GM19372 (cell line): ENCODE measurements at regions not wholly inside any gene's neighbourhood (a gene's known extent, or its start where the extent isn't known, plus 50 kb on each side); places are given as distances from the start of the nearest gene placed in this dataset.
"Not testable (repeated sequence)": the region's sequence is repeated elsewhere in the genome, so short reads cannot be mapped to it uniquely, and the experiment has no call there.

Experiments used
- ATAC-seq: cut with Tn5 transposase; IDR thresholded peaks from one replicate; pipeline ENCODE4 v1.9.1; 2021; ENCODE audit warnings: mild to moderate bottlenecking, low read depth, moderate library complexity; ENCODE audit not compliant: unreplicated experiment

GRCh38 chr18:10239991-10240634 lies 214.3 kb upstream of the APCDD1 start:
- no peak for ATAC-seq

- no peak for ATAC-seq
These were observed 213.5 kb upstream of the APCDD1 start for GRCh38 chr18:10240973-10241372.

GRCh38 chr18:10241579-10241978 lies 212.9 kb upstream of the APCDD1 start:
- ATAC-seq = no peak

- ATAC-seq = no peak
These were observed 211.3 kb upstream of the APCDD1 start for GRCh38 chr18:10242936-10243680.

- ATAC-seq = no peak
These were observed 210.1 kb upstream of the APCDD1 start for GRCh38 chr18:10244341-10244740.

GRCh38 chr18:10245031-10245845 lies 209.2 kb upstream of the APCDD1 start:
- ATAC-seq = no peak

GRCh38 chr18:10245846-10246175 lies 208.6 kb upstream of the APCDD1 start:
- no peak for ATAC-seq

GRCh38 chr18:10247021-10247741 lies 207.3 kb upstream of the APCDD1 start:
- no peak for ATAC-seq

GRCh38 chr18:10247742-10248082 lies 206.7 kb upstream of the APCDD1 start:
- no peak for ATAC-seq

- ATAC-seq = no peak
These were observed 205.7 kb upstream of the APCDD1 start for GRCh38 chr18:10248738-10249137.

GRCh38 chr18:10249270-10249669 lies 205.2 kb upstream of the APCDD1 start:
- ATAC-seq = no peak

GRCh38 chr18:10249801-10250200 lies 204.6 kb upstream of the APCDD1 start:
- no peak for ATAC-seq

GRCh38 chr18:10252494-10252893 lies 201.9 kb upstream of the APCDD1 start:
- no peak for ATAC-seq

GRCh38 chr18:10252952-10253705 lies 201.3 kb upstream of the APCDD1 start:
- no peak for ATAC-seq

- not testable (repeated sequence) for ATAC-seq
These were observed 198.2 kb upstream of the APCDD1 start for GRCh38 chr18:10256276-10256675.

- ATAC-seq = no peak
These were observed 195.5 kb upstream of the APCDD1 start for GRCh38 chr18:10258836-10259474.

- no peak for ATAC-seq
These were observed 194.5 kb upstream of the APCDD1 start for GRCh38 chr18:10259901-10260300.

- no peak for ATAC-seq
These were observed 192.8 kb upstream of the APCDD1 start for GRCh38 chr18:10261344-10262276.

GRCh38 chr18:10262566-10262965 lies 191.9 kb upstream of the APCDD1 start:
- ATAC-seq = no peak
